ENCODE measurements at regions not wholly inside any gene's neighbourhood (a gene's known extent, or its start where the extent isn't known, plus 50 kb on each side); places are given as distances from the start of the nearest gene placed in this dataset.

- Histone ChIP-seq H3K27me3 (ENCODE audit: control insufficient read depth in 1 of 2, insufficient read depth in 2 of 2, low read length in 2 of 2) (peaks cover 2 to 34% of the 10 kb centered on the region in 2 experiments; a peak in 3 of 5 replicates), H2AFZ (ENCODE audit: low read length) (no peak overlapping the region), H3K9me3 (ENCODE audit: low read length) (no peaks in the 10 kb centered on the region), H3K4me3 (replicated peaks in 1 of 3; ENCODE audit: insufficient read depth in 1 of 3, low read depth in 2 of 3, low read length in 3 of 3) (no peak overlapping the region), H3K36me3 (replicated peaks in 1 of 2; ENCODE audit: control insufficient read depth in 1 of 2, insufficient read depth in 2 of 2, low read length in 2 of 2) (no peaks in the 10 kb centered on the region), H3K27ac (ENCODE audit: extremely low read length, insufficient read depth, low read length) (no peak overlapping the region), H3K79me2 (ENCODE audit: insufficient read depth, low read length) (no peaks in the 10 kb centered on the region), H3K4me2 (ENCODE audit: low read depth, low read length) (no peak overlapping the region), H4K20me1 (ENCODE audit: insufficient read depth, low read length) (no peaks in the 10 kb centered on the region), H3K9ac (ENCODE audit: insufficient read depth, low read depth, low read length) (no peak overlapping the region), H3K4me1 (ENCODE audit: insufficient read depth, low read length) (no peaks in the 10 kb centered on the region)
- ChIA-PET POLR2A (no interaction called here), CTCF (ENCODE audit: low intra/inter-chr PET ratio, low total read pairs) (no interaction called here)
- TF ChIP-seq ZNF253 (CRISPR knock-in tag; IDR thresholded peaks at IDR 0.05; ENCODE audit: borderline replicate concordance) (no peak), FOXM1 (CRISPR knock-in tag; IDR thresholded peaks at IDR 0.05) (no peak), ZBTB44 (CRISPR knock-in tag; IDR thresholded peaks at IDR 0.05) (no peak)
- DNase-seq (ENCODE audit: low spot score) (no peak), ATAC-seq (no peak), FAIRE-seq (no peak)
- intact Hi-C loops (cut with micrococcal nuclease; ENCODE audit: unreplicated experiment), result no loop called here
- BruUV-seq (replicated peaks), result no TSS peak
- WGBS (ENCODE audit: low lambda C conversion rate), result 21% methylated on average over 15 of the region's 15 CpGs
- in situ Hi-C loops (cut with HindIII; ENCODE audit: extremely low pct_ligation_motif_present, low pct_unique_long_range_greater_than_20kb), result no loop called here
Observed at GRCh38 chr18:78303519-78304191, 676.0 kb upstream of the SALL3 start.

GRCh38 chr18:78304192-78305164 is 675.1 kb upstream of the SALL3 start:
- Histone ChIP-seq H3K9ac (ENCODE audit: insufficient read depth, low read depth, low read length) (no peak overlapping the region), H3K4me3 (replicated peaks in 1 of 3; ENCODE audit: insufficient read depth in 1 of 3, low read depth in 2 of 3, low read length in 3 of 3) (no peak overlapping the region), H3K36me3 (replicated peaks in 1 of 2; ENCODE audit: control insufficient read depth in 1 of 2, insufficient read depth in 2 of 2, low read length in 2 of 2) (no peaks in the 10 kb centered on the region), H4K20me1 (ENCODE audit: insufficient read depth, low read length) (no peaks in the 10 kb centered on the region), H3K4me1 (ENCODE audit: insufficient read depth, low read length) (no peaks in the 10 kb centered on the region), H3K9me3 (ENCODE audit: low read length) (no peaks in the 10 kb centered on the region), H3K27me3 (ENCODE audit: control insufficient read depth in 1 of 2, insufficient read depth in 2 of 2, low read length in 2 of 2) (peaks cover 2 to 39% of the 10 kb centered on the region in 2 experiments; a peak in 3 of 5 replicates), H3K79me2 (ENCODE audit: insufficient read depth, low read length) (no peaks in the 10 kb centered on the region), H3K27ac (ENCODE audit: extremely low read length, insufficient read depth, low read length) (no peak overlapping the region), H3K4me2 (ENCODE audit: low read depth, low read length) (no peak overlapping the region), H2AFZ (ENCODE audit: low read length) (no peak overlapping the region)
- POLR2A ChIA-PET, result no interaction called here
- no peak for TF ChIP-seq REL (CRISPR knock-in tag; conservative IDR thresholded peaks at IDR 0.05)
- CTCF ChIA-PET (ENCODE audit: low intra/inter-chr PET ratio, low total read pairs), result no interaction called here
- in situ Hi-C loops (cut with HindIII; ENCODE audit: extremely low pct_ligation_motif_present, low pct_unique_long_range_greater_than_20kb), result no loop called here
- DNase-seq (ENCODE audit: low spot score), result no peak
- FAIRE-seq, result no peak
- no peak for ATAC-seq
- no TSS peak for BruUV-seq (replicated peaks)
- intact Hi-C loops (cut with micrococcal nuclease; ENCODE audit: unreplicated experiment), result no loop called here
- 41% methylated on average over 20 of the region's 25 CpGs for WGBS (ENCODE audit: low lambda C conversion rate)

Measured in HepG2 (cell line).